HG03432 (cell line): ENCODE measurements at regions not wholly inside any gene's neighbourhood (a gene's known extent, or its start where the extent isn't known, plus 50 kb on each side); places are given as distances from the start of the nearest gene placed in this dataset.

ENCODE experiments used
- ATAC-seq: cut with Tn5 transposase; IDR thresholded peaks from one replicate; pipeline ENCODE4 v1.9.1; 2021; ENCODE audit warnings: mild to moderate bottlenecking, moderate library complexity; ENCODE audit not compliant: unreplicated experiment

GRCh38 chr12:75908961-75909605, 122.5 kb downstream of the PHLDA1 start:
- ATAC-seq = no peak

GRCh38 chr12:75905922-75906321, 125.7 kb downstream of the PHLDA1 start:
- ATAC-seq = no peak

- no peak for ATAC-seq
Observed at GRCh38 chr12:75900781-75901254, 130.8 kb downstream of the PHLDA1 start.

GRCh38 chr12:75900226-75900625, 131.3 kb downstream of the PHLDA1 start:
- ATAC-seq = no peak

GRCh38 chr12:75894965-75895754, 136.4 kb downstream of the PHLDA1 start:
- ATAC-seq = no peak

- no peak for ATAC-seq
Observed at GRCh38 chr12:75893765-75894164, 137.8 kb downstream of the PHLDA1 start.

- no peak for ATAC-seq
Observed at GRCh38 chr12:75892731-75893408, 138.7 kb downstream of the PHLDA1 start.

GRCh38 chr12:75891072-75891471, 140.5 kb downstream of the PHLDA1 start:
- ATAC-seq = no peak

- ATAC-seq = no peak
Observed at GRCh38 chr12:75890660-75891059, 140.9 kb downstream of the PHLDA1 start.

GRCh38 chr12:75890141-75890540, 141.4 kb downstream of the PHLDA1 start:
- ATAC-seq = no peak

GRCh38 chr12:75888874-75889613, 142.5 kb downstream of the PHLDA1 start:
- ATAC-seq = no peak

- ATAC-seq = no peak
Observed at GRCh38 chr12:75888399-75888798, 143.2 kb downstream of the PHLDA1 start.

- ATAC-seq = no peak
Observed at GRCh38 chr12:75887979-75888378, 143.6 kb downstream of the PHLDA1 start.

GRCh38 chr12:75884465-75884985, 147.1 kb downstream of the PHLDA1 start:
- ATAC-seq = no peak

- no peak for ATAC-seq
Observed at GRCh38 chr12:75883241-75883640, 148.3 kb downstream of the PHLDA1 start.

GRCh38 chr12:75882421-75882820, 149.2 kb downstream of the PHLDA1 start:
- no peak for ATAC-seq

- ATAC-seq = no peak
Observed at GRCh38 chr12:75881920-75882319, 149.7 kb downstream of the PHLDA1 start.

GRCh38 chr12:75877763-75878621, 153.6 kb downstream of the PHLDA1 start:
- no peak for ATAC-seq

GRCh38 chr12:75876832-75877762, 154.5 kb downstream of the PHLDA1 start:
- no peak for ATAC-seq
